ENCODE measurements at regions not wholly inside any gene's neighbourhood (a gene's known extent, or its start where the extent isn't known, plus 50 kb on each side); places are given as distances from the start of the nearest gene placed in this dataset.

DNA sequence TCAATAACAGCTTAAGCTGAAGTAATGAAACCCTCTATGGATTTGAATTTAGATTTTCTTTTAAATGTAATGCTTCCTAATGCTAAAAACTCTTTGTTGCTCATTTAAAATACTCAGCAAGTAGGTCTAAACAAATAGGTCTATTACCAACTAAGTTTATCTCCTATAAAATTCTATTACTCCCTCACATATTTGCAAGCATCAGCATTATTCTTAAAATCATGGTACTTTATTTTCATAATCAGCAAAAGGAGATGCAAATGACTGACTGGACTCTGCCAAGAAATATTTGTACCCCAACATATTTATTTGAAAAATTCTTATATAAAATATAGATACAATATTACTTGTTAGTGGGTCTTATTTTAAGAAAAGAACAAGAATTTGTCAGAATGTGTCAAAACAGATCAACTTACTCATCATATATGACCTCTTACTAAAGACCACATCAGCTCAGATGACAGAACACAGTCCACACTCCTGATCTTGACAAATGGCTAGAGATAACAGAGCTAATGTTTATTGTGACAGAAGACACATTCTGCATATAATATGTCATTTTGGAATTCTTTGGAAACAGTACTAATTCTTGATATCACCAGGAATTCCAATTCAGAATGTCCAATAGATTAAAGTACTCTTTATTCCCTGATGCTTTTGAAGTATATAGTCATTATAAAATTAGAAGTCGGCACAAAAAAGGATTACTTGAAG lies 704.6 kb upstream of the PCDH9 start:
- Histone ChIP-seq H4K20me1 (ENCODE audit: insufficient read depth, low read length) (no peaks in the 10 kb centered on the region), H3K27me3 (ENCODE audit: insufficient read depth, low read length) (no peaks in the 10 kb centered on the region), H3K9ac (ENCODE audit: low read length) (no peak overlapping the region), H3K79me2 (ENCODE audit: insufficient read depth, low read length) (no peaks in the 10 kb centered on the region), H3K36me3 (ENCODE audit: insufficient read depth, low read length) (no peaks in the 10 kb centered on the region), H3K4me1 (ENCODE audit: insufficient read depth, low read length) (no peaks in the 10 kb centered on the region), H3K27ac (ENCODE audit: low read depth, low read length) (no peak overlapping the region), H2AFZ (ENCODE audit: low read depth, low read length) (no peak overlapping the region), H3K4me3 (ENCODE audit: insufficient read depth, low read depth, low read length) (no peak overlapping the region), H3K4me2 (ENCODE audit: low read length) (no peak overlapping the region), H3K9me3 (ENCODE audit: insufficient read depth, low read depth, low read length) (no peaks in the 10 kb centered on the region)
- Mint-ChIP-seq H3K27ac (ENCODE audit: unreplicated experiment) (no peak overlapping the region), H3K36me3 (ENCODE audit: low read depth, unreplicated experiment) (no peaks in the 10 kb centered on the region), H3K27me3 (ENCODE audit: low read depth, unreplicated experiment) (no peaks in the 10 kb centered on the region), H3K9me3 (ENCODE audit: unreplicated experiment) (no peaks in the 10 kb centered on the region), H3K4me3 (ENCODE audit: unreplicated experiment) (no peak overlapping the region), H3K4me1 (ENCODE audit: low read depth, unreplicated experiment) (peaks cover 8% of the 10 kb centered on the region)
- TF ChIP-seq, protein P1, sequence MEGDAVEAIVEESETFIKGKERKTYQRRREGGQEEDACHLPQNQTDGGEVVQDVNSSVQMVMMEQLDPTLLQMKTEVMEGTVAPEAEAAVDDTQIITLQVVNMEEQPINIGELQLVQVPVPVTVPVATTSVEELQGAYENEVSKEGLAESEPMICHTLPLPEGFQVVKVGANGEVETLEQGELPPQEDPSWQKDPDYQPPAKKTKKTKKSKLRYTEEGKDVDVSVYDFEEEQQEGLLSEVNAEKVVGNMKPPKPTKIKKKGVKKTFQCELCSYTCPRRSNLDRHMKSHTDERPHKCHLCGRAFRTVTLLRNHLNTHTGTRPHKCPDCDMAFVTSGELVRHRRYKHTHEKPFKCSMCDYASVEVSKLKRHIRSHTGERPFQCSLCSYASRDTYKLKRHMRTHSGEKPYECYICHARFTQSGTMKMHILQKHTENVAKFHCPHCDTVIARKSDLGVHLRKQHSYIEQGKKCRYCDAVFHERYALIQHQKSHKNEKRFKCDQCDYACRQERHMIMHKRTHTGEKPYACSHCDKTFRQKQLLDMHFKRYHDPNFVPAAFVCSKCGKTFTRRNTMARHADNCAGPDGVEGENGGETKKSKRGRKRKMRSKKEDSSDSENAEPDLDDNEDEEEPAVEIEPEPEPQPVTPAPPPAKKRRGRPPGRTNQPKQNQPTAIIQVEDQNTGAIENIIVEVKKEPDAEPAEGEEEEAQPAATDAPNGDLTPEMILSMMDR (IDR thresholded peaks at IDR 0.05; ENCODE audit: insufficient read depth, low read depth, low read length): no peak
- TF ChIP-seq EZH2 (IDR thresholded peaks at IDR 0.05; ENCODE audit: insufficient read depth, low read length): no peak
- DNase-seq (ENCODE audit: low read depth): no peak
- no peak for FAIRE-seq

DNA sequence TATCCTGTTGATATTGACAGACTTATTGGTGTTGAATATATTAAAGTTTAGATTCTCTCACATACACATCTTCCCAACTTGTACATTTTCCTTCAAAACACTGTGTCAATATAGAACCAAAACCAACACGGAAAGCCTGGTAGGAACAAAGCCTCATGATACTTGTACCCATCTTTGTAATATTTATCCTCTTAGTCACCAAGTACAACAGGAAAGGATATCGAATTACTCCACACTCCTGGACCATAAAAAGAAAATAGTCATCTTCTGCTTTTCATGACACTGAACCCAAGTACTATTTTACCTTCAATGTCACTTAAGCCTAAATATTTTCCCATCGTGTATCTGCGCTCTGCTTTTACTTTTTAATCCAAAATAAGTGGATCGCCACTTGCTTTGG lies 702.9 kb upstream of the PCDH9 start:
- peaks cover 8% of the 10 kb centered on the region for H3K4me1 Mint-ChIP-seq (ENCODE audit: low read depth, unreplicated experiment)
- DNase-seq (ENCODE audit: low read depth) (no peak), FAIRE-seq (no peak)
- no peak overlapping the region for H3K4me3 ChIP-seq (ENCODE audit: insufficient read depth, low read depth, low read length)
- H3K36me3 ChIP-seq (ENCODE audit: insufficient read depth, low read length): no peaks in the 10 kb centered on the region
- no peak overlapping the region for H3K4me3 Mint-ChIP-seq (ENCODE audit: unreplicated experiment)
- no peak overlapping the region for H3K27ac ChIP-seq (ENCODE audit: low read depth, low read length)
- no peak for TF ChIP-seq EZH2 (IDR thresholded peaks at IDR 0.05; ENCODE audit: insufficient read depth, low read length)
- TF ChIP-seq, protein P1 (IDR thresholded peaks at IDR 0.05; ENCODE audit: insufficient read depth, low read depth, low read length): no peak
- H4K20me1 ChIP-seq (ENCODE audit: insufficient read depth, low read length): no peaks in the 10 kb centered on the region
- H3K9ac ChIP-seq (ENCODE audit: low read length): no peak overlapping the region
- no peak overlapping the region for H2AFZ ChIP-seq (ENCODE audit: low read depth, low read length)
- H3K9me3 ChIP-seq (ENCODE audit: insufficient read depth, low read depth, low read length): no peaks in the 10 kb centered on the region
- H3K4me2 ChIP-seq (ENCODE audit: low read length): no peak overlapping the region
- H3K79me2 ChIP-seq (ENCODE audit: insufficient read depth, low read length): no peaks in the 10 kb centered on the region
- H3K9me3 Mint-ChIP-seq (ENCODE audit: unreplicated experiment): no peaks in the 10 kb centered on the region
- H3K27me3 Mint-ChIP-seq (ENCODE audit: low read depth, unreplicated experiment): no peaks in the 10 kb centered on the region
- no peaks in the 10 kb centered on the region for H3K36me3 Mint-ChIP-seq (ENCODE audit: low read depth, unreplicated experiment)
- no peaks in the 10 kb centered on the region for H3K4me1 ChIP-seq (ENCODE audit: insufficient read depth, low read length)
- no peak overlapping the region for H3K27ac Mint-ChIP-seq (ENCODE audit: unreplicated experiment)
- H3K27me3 ChIP-seq (ENCODE audit: insufficient read depth, low read length): no peaks in the 10 kb centered on the region

DNA sequence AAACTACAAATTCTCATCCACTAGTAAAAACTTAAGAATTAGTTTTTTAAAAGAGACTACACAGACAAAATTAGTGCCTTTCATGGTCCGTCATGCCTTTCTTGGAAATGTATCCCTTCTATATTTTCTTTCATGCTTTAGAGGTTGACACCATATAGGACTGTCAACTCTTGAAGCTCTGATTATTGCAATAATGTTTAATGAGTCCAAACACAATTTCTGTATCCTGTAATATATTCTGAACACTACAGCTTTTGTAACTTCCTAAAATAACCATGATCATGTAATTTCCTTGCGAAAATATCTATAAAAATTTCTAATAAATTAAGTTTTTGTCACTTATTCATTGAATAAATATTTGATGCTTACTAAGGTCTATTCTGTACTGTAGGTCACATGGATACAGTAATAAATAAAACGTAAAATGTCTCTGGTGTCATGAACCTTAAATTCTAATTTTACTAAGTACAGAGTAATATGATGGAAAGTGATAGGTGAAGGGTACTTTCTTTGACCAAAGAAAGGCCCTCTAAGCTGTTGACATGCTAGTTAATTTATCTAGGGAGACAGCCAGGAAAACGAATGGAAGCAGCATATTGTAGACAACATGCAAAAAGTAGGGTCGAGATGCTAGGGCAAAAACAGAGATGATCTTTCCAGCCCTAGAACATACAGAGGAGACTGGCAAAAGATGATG lies 687.3 kb upstream of the PCDH9 start:
- Mint-ChIP-seq H3K4me3 (ENCODE audit: unreplicated experiment) (no peak overlapping the region), H3K4me1 (ENCODE audit: low read depth, unreplicated experiment) (no peaks in the 10 kb centered on the region), H3K27ac (ENCODE audit: unreplicated experiment) (no peak overlapping the region), H3K36me3 (ENCODE audit: low read depth, unreplicated experiment) (no peaks in the 10 kb centered on the region), H3K9me3 (ENCODE audit: unreplicated experiment) (no peaks in the 10 kb centered on the region), H3K27me3 (ENCODE audit: low read depth, unreplicated experiment) (no peaks in the 10 kb centered on the region)
- H2AFZ ChIP-seq (ENCODE audit: low read depth, low read length): no peak overlapping the region
- H3K27ac ChIP-seq (ENCODE audit: low read depth, low read length): no peak overlapping the region
- H3K79me2 ChIP-seq (ENCODE audit: insufficient read depth, low read length): no peaks in the 10 kb centered on the region
- H3K9ac ChIP-seq (ENCODE audit: low read length): no peak overlapping the region
- H3K4me3 ChIP-seq (ENCODE audit: insufficient read depth, low read depth, low read length): no peak overlapping the region
- H3K36me3 ChIP-seq (ENCODE audit: insufficient read depth, low read length): no peaks in the 10 kb centered on the region
- H3K9me3 ChIP-seq (ENCODE audit: insufficient read depth, low read depth, low read length): no peaks in the 10 kb centered on the region
- no peak overlapping the region for H3K4me2 ChIP-seq (ENCODE audit: low read length)
- FAIRE-seq (no peak), DNase-seq (ENCODE audit: low read depth) (no peak)
- H3K27me3 ChIP-seq (ENCODE audit: insufficient read depth, low read length): no peaks in the 10 kb centered on the region
- H4K20me1 ChIP-seq (ENCODE audit: insufficient read depth, low read length): no peaks in the 10 kb centered on the region
- no peaks in the 10 kb centered on the region for H3K4me1 ChIP-seq (ENCODE audit: insufficient read depth, low read length)
- TF ChIP-seq, protein P1 (IDR thresholded peaks at IDR 0.05; ENCODE audit: insufficient read depth, low read depth, low read length): no peak
- TF ChIP-seq EZH2 (IDR thresholded peaks at IDR 0.05; ENCODE audit: insufficient read depth, low read length): no peak
